NCI-H446 (cell line): ENCODE measurements at regions not wholly inside any gene's neighbourhood (a gene's known extent, or its start where the extent isn't known, plus 50 kb on each side); places are given as distances from the start of the nearest gene placed in this dataset.

Experiments
- DNase-seq, 2 experiments: peaks; one replicate each; lab custom pipeline; 2025; lab: John Stamatoyannopoulos, UW

- no peak for DNase-seq
These were observed 521.5 kb upstream of the ZFHX3 start for GRCh38 chr16:73569266-73569980.

- DNase-seq, result no peak
These were observed 520.8 kb upstream of the ZFHX3 start for GRCh38 chr16:73568769-73569168.

- DNase-seq, result no peak
These were observed 518.0 kb upstream of the ZFHX3 start for GRCh38 chr16:73565925-73566324.

GRCh38 chr16:73565263-73565662 lies 517.3 kb upstream of the ZFHX3 start:
- DNase-seq, result peak in 1 of 2 experiments; percentile 6

GRCh38 chr16:73563709-73564108 lies 515.8 kb upstream of the ZFHX3 start:
- no peak for DNase-seq

GRCh38 chr16:73560497-73560896 lies 512.6 kb upstream of the ZFHX3 start:
- DNase-seq, result no peak

GRCh38 chr16:73558219-73558618 lies 510.3 kb upstream of the ZFHX3 start:
- no peak for DNase-seq

GRCh38 chr16:73553941-73554660 lies 506.2 kb upstream of the ZFHX3 start:
- peak; percentile 34 to 81 for DNase-seq

GRCh38 chr16:73549984-73550631 lies 502.2 kb upstream of the ZFHX3 start:
- DNase-seq, result no peak

- peak in 1 of 2 experiments; percentile 13 for DNase-seq
These were observed 499.9 kb upstream of the ZFHX3 start for GRCh38 chr16:73547552-73548403.

- DNase-seq, result no peak
These were observed 498.5 kb upstream of the ZFHX3 start for GRCh38 chr16:73546341-73546845.

GRCh38 chr16:73545755-73546154 lies 497.8 kb upstream of the ZFHX3 start:
- no peak for DNase-seq

GRCh38 chr16:73545290-73545689 lies 497.4 kb upstream of the ZFHX3 start:
- no peak for DNase-seq

GRCh38 chr16:73544826-73545225 lies 496.9 kb upstream of the ZFHX3 start:
- DNase-seq, result no peak

GRCh38 chr16:73543970-73544599 lies 496.2 kb upstream of the ZFHX3 start:
- no peak for DNase-seq

GRCh38 chr16:73543331-73543969 lies 495.5 kb upstream of the ZFHX3 start:
- no peak for DNase-seq

- DNase-seq, result no peak
These were observed 495.0 kb upstream of the ZFHX3 start for GRCh38 chr16:73542885-73543284.

GRCh38 chr16:73537921-73538320 lies 490.0 kb upstream of the ZFHX3 start:
- DNase-seq, result no peak

- DNase-seq, result no peak
These were observed 489.0 kb upstream of the ZFHX3 start for GRCh38 chr16:73536931-73537330.

GRCh38 chr16:73531021-73531420 lies 483.1 kb upstream of the ZFHX3 start:
- peak in 1 of 2 experiments; percentile 62 for DNase-seq

- DNase-seq, result no peak
These were observed 482.6 kb upstream of the ZFHX3 start for GRCh38 chr16:73530529-73530928.
